DND-41 (cell line): ENCODE measurements at regions not wholly inside any gene's neighbourhood (a gene's known extent, or its start where the extent isn't known, plus 50 kb on each side); places are given as distances from the start of the nearest gene placed in this dataset.

Source experiments
- ATAC-seq: fragments of 200-7000 bp; cut with Tn5 transposase; 3 replicates; pipeline ENCODE4 v1.9.1; 2021; ENCODE audit warnings: low read depth; ENCODE audit not compliant: insufficient read depth
- DNase-seq: peaks from one replicate; pipeline ENCODE4 v3.0.0-alpha.2; 2020
- H2AFZ ChIP-seq: 2 replicates; pipeline ENCODE4 v1.6.0; 2012; ENCODE audit warnings: low read depth, low read length
- H3K27ac ChIP-seq: 2 replicates; pipeline ENCODE4 v1.5.1; 2012; ENCODE audit warnings: low read length, inconsistent platforms
- H3K27me3 ChIP-seq: fragments of 200-600 bp; sonication (generic); 2 replicates; pipeline ENCODE4 v1.6.0; 2012; ENCODE audit warnings: low read length, mild to moderate bottlenecking, inconsistent platforms; ENCODE audit not compliant: insufficient read depth, poor library complexity
- H3K36me3 ChIP-seq: 2 replicates; pipeline ENCODE4 v1.5.1; 2012; ENCODE audit warnings: low read length, inconsistent platforms; ENCODE audit not compliant: insufficient read depth
- H3K4me1 ChIP-seq: 2 replicates; pipeline ENCODE4 v1.5.1; 2012; ENCODE audit warnings: mild to moderate bottlenecking, low read length; ENCODE audit not compliant: insufficient read depth
- H3K4me2 ChIP-seq: 2 replicates; pipeline ENCODE4 v1.6.0; 2012; ENCODE audit warnings: mild to moderate bottlenecking, moderate library complexity, low read length, inconsistent platforms; ENCODE audit not compliant: insufficient read depth
- H3K4me3 ChIP-seq, 2 experiments: fragments of 200-600 bp in 1 of 2; shearing (Covaris generic) in 1 of 2; 2 replicates each; pipeline ENCODE4 v1.5.1; 2012 to 2016; ENCODE audit warnings: inconsistent platforms in 2 of 2, low read length in 2 of 2, mild to moderate bottlenecking in 2 of 2, low read depth in 1 of 2, moderate library complexity in 1 of 2
- H3K79me2 ChIP-seq: 2 replicates; pipeline ENCODE4 v1.6.0; 2012; ENCODE audit warnings: low read length, inconsistent platforms; ENCODE audit not compliant: insufficient read depth
- H3K9ac ChIP-seq: 2 replicates; pipeline ENCODE4 v1.6.0; 2012; ENCODE audit warnings: low read depth, mild to moderate bottlenecking, inconsistent platforms, low read length, moderate library complexity
- H3K9me3 ChIP-seq: 2 replicates; pipeline ENCODE4 v1.5.1; 2012; ENCODE audit warnings: low read length, moderate library complexity, mild to moderate bottlenecking, inconsistent platforms; ENCODE audit not compliant: insufficient read depth, severe bottlenecking
- H4K20me1 ChIP-seq: 2 replicates; pipeline ENCODE4 v1.6.0; 2012; ENCODE audit warnings: low read length; ENCODE audit not compliant: insufficient read depth
- CTCF ChIP-seq: IDR thresholded peaks from 2 replicates; pipeline ENCODE4 v1.5.1; 2012; ENCODE audit warnings: borderline replicate concordance, low read length, moderate library complexity, mild to moderate bottlenecking; ENCODE audit not compliant: poor library complexity, severe bottlenecking; ENCODE audit errors: extremely low read depth
- EZH2 ChIP-seq: IDR thresholded peaks from 3 replicates; pipeline ENCODE4 v1.6.1; 2012; ENCODE audit warnings: borderline replicate concordance, low read depth, mild to moderate bottlenecking, moderate library complexity, low read length, inconsistent platforms; ENCODE audit not compliant: severe bottlenecking

GRCh38 chr7:153097511-153098201 lies 338.1 kb downstream of the ACTR3B start:
- no peaks in the 10 kb centered on the region for H3K36me3 ChIP-seq
- H3K27ac ChIP-seq = no peak overlapping the region
- no peak for ATAC-seq
- no peak overlapping the region for H3K4me3 ChIP-seq
- no peaks in the 10 kb centered on the region for H4K20me1 ChIP-seq
- no peak overlapping the region for H3K9ac ChIP-seq
- H3K4me2 ChIP-seq = no peak overlapping the region
- no peak overlapping the region for H2AFZ ChIP-seq
- H3K4me1 ChIP-seq = no peaks in the 10 kb centered on the region
- H3K27me3 ChIP-seq = no peaks in the 10 kb centered on the region
- no peaks in the 10 kb centered on the region for H3K9me3 ChIP-seq
- TF ChIP-seq CTCF (no peak), EZH2 (no peak)
- DNase-seq = no peak
- no peaks in the 10 kb centered on the region for H3K79me2 ChIP-seq

- no peak overlapping the region for H2AFZ ChIP-seq
- no peak for DNase-seq
- no peaks in the 10 kb centered on the region for H3K4me1 ChIP-seq
- no peaks in the 10 kb centered on the region for H3K27me3 ChIP-seq
- H3K36me3 ChIP-seq = no peaks in the 10 kb centered on the region
- no peaks in the 10 kb centered on the region for H3K9me3 ChIP-seq
- H3K79me2 ChIP-seq = no peaks in the 10 kb centered on the region
- no peaks in the 10 kb centered on the region for H4K20me1 ChIP-seq
- no peak overlapping the region for H3K9ac ChIP-seq
- TF ChIP-seq EZH2 (no peak), CTCF (no peak)
- no peak overlapping the region for H3K4me3 ChIP-seq
- H3K4me2 ChIP-seq = no peak overlapping the region
- no peak for ATAC-seq
- no peak overlapping the region for H3K27ac ChIP-seq
Observed at GRCh38 chr7:153099235-153099634, 339.7 kb downstream of the ACTR3B start.

- H3K9me3 ChIP-seq = no peaks in the 10 kb centered on the region
- TF ChIP-seq EZH2 = no peak
- no peak for TF ChIP-seq CTCF
- H3K4me1 ChIP-seq = no peaks in the 10 kb centered on the region
- H3K27ac ChIP-seq = no peak overlapping the region
- ATAC-seq = no peak
- H3K9ac ChIP-seq = no peak overlapping the region
- DNase-seq = no peak
- H3K4me3 ChIP-seq = no peak overlapping the region
- no peaks in the 10 kb centered on the region for H4K20me1 ChIP-seq
- H3K36me3 ChIP-seq = no peaks in the 10 kb centered on the region
- no peak overlapping the region for H3K4me2 ChIP-seq
- no peak overlapping the region for H2AFZ ChIP-seq
- H3K79me2 ChIP-seq = no peaks in the 10 kb centered on the region
- H3K27me3 ChIP-seq = no peaks in the 10 kb centered on the region
Observed at GRCh38 chr7:153100691-153101237, 341.2 kb downstream of the ACTR3B start.

- Histone ChIP-seq H4K20me1 (no peaks in the 10 kb centered on the region), H3K27ac (no peak overlapping the region), H2AFZ (no peak overlapping the region), H3K27me3 (no peaks in the 10 kb centered on the region), H3K4me1 (no peaks in the 10 kb centered on the region), H3K79me2 (no peaks in the 10 kb centered on the region), H3K4me2 (no peak overlapping the region), H3K36me3 (no peaks in the 10 kb centered on the region), H3K4me3 (no peak overlapping the region), H3K9ac (no peak overlapping the region), H3K9me3 (no peaks in the 10 kb centered on the region)
- ATAC-seq = no peak
- TF ChIP-seq CTCF (no peak), EZH2 (no peak)
- DNase-seq = no peak
Observed at GRCh38 chr7:153103202-153103601, 343.6 kb downstream of the ACTR3B start.
